NB4 (cell line): ENCODE measurements at regions not wholly inside any gene's neighbourhood (a gene's known extent, or its start where the extent isn't known, plus 50 kb on each side); places are given as distances from the start of the nearest gene placed in this dataset.

Experiments used
- MYC ChIP-seq: IDR thresholded peaks from 2 replicates; pipeline ENCODE4 v1.6.1; 2011; ENCODE audit warnings: low read depth, low read length
- POLR2A ChIP-seq: IDR thresholded peaks from 2 replicates; pipeline ENCODE4 v1.6.1; 2011; ENCODE audit warnings: mild to moderate bottlenecking; ENCODE audit not compliant: insufficient read length; ENCODE audit errors: extremely low read depth
- TF ChIP-seq, protein P1 (sequence below): IDR thresholded peaks from one replicate; pipeline ENCODE4 v1.5.1; 2012; ENCODE audit warnings: low read depth, low read length
- TF ChIP-seq, protein P2 (sequence below): IDR thresholded peaks from 2 replicates; pipeline ENCODE4 v1.6.1; 2011; ENCODE audit warnings: low read depth, low read length

DNA sequence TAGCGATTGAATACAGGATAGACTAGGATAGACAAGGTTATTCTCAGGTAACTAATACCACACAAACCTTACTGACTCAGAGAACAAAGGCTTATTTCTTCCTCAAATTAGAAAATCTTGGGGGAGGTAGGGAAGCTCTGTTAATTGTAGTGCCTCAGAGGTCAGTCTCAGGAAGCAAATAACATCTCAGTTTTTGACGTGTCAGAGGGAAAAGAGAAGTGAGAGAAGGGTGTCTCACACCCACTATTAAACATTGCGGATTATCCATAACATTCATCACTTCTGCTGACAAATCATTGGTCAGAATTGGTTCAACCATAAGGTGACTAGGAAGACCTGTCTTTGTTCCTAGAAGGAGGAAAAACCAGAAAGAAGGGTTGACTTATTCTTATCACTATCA is 579.4 kb upstream of the MIR17HG start:
- no peak for TF ChIP-seq POLR2A
- TF ChIP-seq, protein P1, sequence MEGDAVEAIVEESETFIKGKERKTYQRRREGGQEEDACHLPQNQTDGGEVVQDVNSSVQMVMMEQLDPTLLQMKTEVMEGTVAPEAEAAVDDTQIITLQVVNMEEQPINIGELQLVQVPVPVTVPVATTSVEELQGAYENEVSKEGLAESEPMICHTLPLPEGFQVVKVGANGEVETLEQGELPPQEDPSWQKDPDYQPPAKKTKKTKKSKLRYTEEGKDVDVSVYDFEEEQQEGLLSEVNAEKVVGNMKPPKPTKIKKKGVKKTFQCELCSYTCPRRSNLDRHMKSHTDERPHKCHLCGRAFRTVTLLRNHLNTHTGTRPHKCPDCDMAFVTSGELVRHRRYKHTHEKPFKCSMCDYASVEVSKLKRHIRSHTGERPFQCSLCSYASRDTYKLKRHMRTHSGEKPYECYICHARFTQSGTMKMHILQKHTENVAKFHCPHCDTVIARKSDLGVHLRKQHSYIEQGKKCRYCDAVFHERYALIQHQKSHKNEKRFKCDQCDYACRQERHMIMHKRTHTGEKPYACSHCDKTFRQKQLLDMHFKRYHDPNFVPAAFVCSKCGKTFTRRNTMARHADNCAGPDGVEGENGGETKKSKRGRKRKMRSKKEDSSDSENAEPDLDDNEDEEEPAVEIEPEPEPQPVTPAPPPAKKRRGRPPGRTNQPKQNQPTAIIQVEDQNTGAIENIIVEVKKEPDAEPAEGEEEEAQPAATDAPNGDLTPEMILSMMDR: no peak
- TF ChIP-seq, protein P2, sequence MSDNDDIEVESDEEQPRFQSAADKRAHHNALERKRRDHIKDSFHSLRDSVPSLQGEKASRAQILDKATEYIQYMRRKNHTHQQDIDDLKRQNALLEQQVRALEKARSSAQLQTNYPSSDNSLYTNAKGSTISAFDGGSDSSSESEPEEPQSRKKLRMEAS: no peak
- TF ChIP-seq MYC: no peak
